GM12878 (cell line): ENCODE measurements at regions not wholly inside any gene's neighbourhood (a gene's known extent, or its start where the extent isn't known, plus 50 kb on each side); places are given as distances from the start of the nearest gene placed in this dataset.

Source experiments
- CBFB ChIP-seq: IDR thresholded peaks from 2 replicates; pipeline ENCODE4 v1.6.1; 2016; ENCODE audit warnings: antibody characterized with exemption, low read depth
- CTCF ChIP-seq, 3 experiments: IDR thresholded peaks in 2 of 3; conservative IDR thresholded peaks in 1 of 3; 2 replicates each; pipeline ENCODE4 v1.5.1; 2011; ENCODE audit warnings: low read depth in 3 of 3, low read length in 3 of 3, mild to moderate bottlenecking in 3 of 3, control low read depth in 2 of 3, moderate library complexity in 2 of 3, inconsistent platforms in 1 of 3, mixed read lengths in 1 of 3; ENCODE audit not compliant: control insufficient read depth in 2 of 3, insufficient read depth in 1 of 3; ENCODE audit errors: extremely low read depth in 1 of 3
- MAX ChIP-seq: IDR thresholded peaks from 2 replicates; pipeline ENCODE4 v1.6.1; 2012; ENCODE audit warnings: low read depth, low read length, improper control_type of control experiment
- POLR2A ChIP-seq: IDR thresholded peaks from 2 replicates; pipeline ENCODE4 v1.6.1; 2011; ENCODE audit warnings: low read depth, mild to moderate bottlenecking, low read length
- POLR2AphosphoS5 ChIP-seq: IDR thresholded peaks from 2 replicates; pipeline ENCODE4 v1.6.1; 2011; ENCODE audit warnings: mild to moderate bottlenecking, low read length, inconsistent platforms
- RCOR1 ChIP-seq: conservative IDR thresholded peaks from 2 replicates; pipeline ENCODE4 v1.6.1; 2012; ENCODE audit warnings: low read depth, low read length, improper control_type of control experiment
- RFX5 ChIP-seq: IDR thresholded peaks from 2 replicates; pipeline ENCODE4 v1.6.1; 2011; ENCODE audit warnings: low read depth, low read length, improper control_type of control experiment
- ZNF687 ChIP-seq: fragments of 450-650 bp; IDR thresholded peaks from 2 replicates; pipeline ENCODE4 v1.6.1; 2017; ENCODE audit warnings: mild to moderate bottlenecking, moderate library complexity

GRCh38 chr17:55617441-55617840, 105.2 kb downstream of the TMEM100 start:
- TF ChIP-seq MAX = no peak
- TF ChIP-seq CTCF (IDR thresholded peaks at IDR 0.05 in 2 of 3, conservative IDR thresholded peaks at IDR 0.05 in 1 of 3; ENCODE audit: control insufficient read depth in 2 of 3, extremely low read depth in 1 of 3, insufficient read depth in 1 of 3, low read depth in 3 of 3, low read length in 3 of 3) = no peak
- TF ChIP-seq RCOR1 = no peak
- no peak for TF ChIP-seq ZNF687
- no peak for TF ChIP-seq RFX5
- no peak for TF ChIP-seq CBFB
- no peak for TF ChIP-seq POLR2A
- TF ChIP-seq POLR2AphosphoS5 = no peak
